RWPE2 (cell line): ENCODE measurements at regions not wholly inside any gene's neighbourhood (a gene's known extent, or its start where the extent isn't known, plus 50 kb on each side); places are given as distances from the start of the nearest gene placed in this dataset.
"Not testable (repeated sequence)": the region's sequence is repeated elsewhere in the genome, so short reads cannot be mapped to it uniquely, and the experiment has no call there.

ENCODE experiments used
- ATAC-seq: fragments of 200-7000 bp; cut with Tn5 transposase; 3 replicates; pipeline ENCODE4 v1.9.1; 2021; ENCODE audit warnings: low read depth
- DNase-seq: peaks from one replicate; pipeline ENCODE4 v3.0.0-alpha.2; 2020; ENCODE audit warnings: low spot score
- H3K27ac ChIP-seq: fragments of 450-650 bp; 2 replicates; pipeline ENCODE4 v1.5.1; 2017; ENCODE audit warnings: mild to moderate bottlenecking; ENCODE audit not compliant: poor library complexity, severe bottlenecking
- H3K27me3 ChIP-seq: fragments of 250-450 bp; sonication (Bioruptor Pico); 2 replicates; pipeline ENCODE4 v1.5.1; 2021; ENCODE audit warnings: mild to moderate bottlenecking, moderate library complexity; ENCODE audit not compliant: insufficient read depth, poor library complexity, severe bottlenecking
- H3K36me3 ChIP-seq: fragments of 250-450 bp; sonication (Bioruptor Pico); 2 replicates; pipeline ENCODE4 v1.5.1; 2020; ENCODE audit warnings: low read depth, mild to moderate bottlenecking, moderate library complexity
- H3K4me1 ChIP-seq: fragments of 250-450 bp; sonication (Bioruptor Pico); 2 replicates; pipeline ENCODE4 v1.5.1; 2021; ENCODE audit warnings: mild to moderate bottlenecking, moderate library complexity; ENCODE audit not compliant: insufficient read depth, poor library complexity, severe bottlenecking
- H3K4me3 ChIP-seq: fragments of 250-450 bp; sonication (Bioruptor Pico); 2 replicates; pipeline ENCODE4 v1.5.1; 2021; ENCODE audit warnings: mild to moderate bottlenecking, moderate library complexity; ENCODE audit not compliant: severe bottlenecking
- H3K9me3 ChIP-seq: fragments of 250-450 bp; sonication (Bioruptor Pico); 2 replicates; pipeline ENCODE4 v1.5.1; 2021; ENCODE audit warnings: mild to moderate bottlenecking, moderate library complexity; ENCODE audit not compliant: severe bottlenecking
- CTCF ChIP-seq: fragments of 450-650 bp; IDR thresholded peaks from one replicate; pipeline ENCODE4 v1.5.1; 2017; ENCODE audit warnings: mild to moderate bottlenecking, moderate library complexity; ENCODE audit not compliant: poor library complexity, severe bottlenecking

GRCh38 chr7:34575006-34575405 is 83.0 kb upstream of the NPSR1 start:
- no peaks in the 10 kb centered on the region for H3K4me1 ChIP-seq
- H3K9me3 ChIP-seq = no peaks in the 10 kb centered on the region
- H3K4me3 ChIP-seq = no peak overlapping the region
- ATAC-seq (no peak), DNase-seq (no peak)
- H3K27ac ChIP-seq = no peak overlapping the region
- TF ChIP-seq CTCF = no peak
- no peaks in the 10 kb centered on the region for H3K27me3 ChIP-seq
- H3K36me3 ChIP-seq = no peaks in the 10 kb centered on the region

GRCh38 chr7:34577934-34578333 is 80.1 kb upstream of the NPSR1 start:
- H3K4me1 ChIP-seq, H3K27ac ChIP-seq, H3K36me3 ChIP-seq, DNase-seq, H3K9me3 ChIP-seq, H3K27me3 ChIP-seq, ATAC-seq, H3K4me3 ChIP-seq: not testable (repeated sequence)

GRCh38 chr7:34581698-34582097 is 76.3 kb upstream of the NPSR1 start:
- not testable (repeated sequence) for H3K27me3 ChIP-seq, H3K27ac ChIP-seq, H3K4me3 ChIP-seq, H3K36me3 ChIP-seq, H3K4me1 ChIP-seq, H3K9me3 ChIP-seq, DNase-seq
- ATAC-seq = peak; percentile 85

GRCh38 chr7:34584526-34584925 is 73.5 kb upstream of the NPSR1 start:
- Histone ChIP-seq H3K4me1 (no peaks in the 10 kb centered on the region), H3K27me3 (no peaks in the 10 kb centered on the region), H3K4me3 (no peak overlapping the region), H3K36me3 (no peaks in the 10 kb centered on the region), H3K27ac (no peak overlapping the region), H3K9me3 (no peaks in the 10 kb centered on the region)
- no peak for ATAC-seq
- no peak for TF ChIP-seq CTCF
- no peak for DNase-seq

GRCh38 chr7:34596887-34597286 is 61.1 kb upstream of the NPSR1 start:
- no peak overlapping the region for H3K27ac ChIP-seq
- no peak overlapping the region for H3K4me3 ChIP-seq
- no peaks in the 10 kb centered on the region for H3K9me3 ChIP-seq
- peak; percentile 56 for TF ChIP-seq CTCF
- H3K36me3 ChIP-seq = no peaks in the 10 kb centered on the region
- H3K4me1 ChIP-seq = no peaks in the 10 kb centered on the region
- no peaks in the 10 kb centered on the region for H3K27me3 ChIP-seq
- DNase-seq = no peak
- peak; percentile 41; the same call in 1 of the 3 replicates for ATAC-seq

GRCh38 chr7:34603711-34604444 is 54.1 kb upstream of the NPSR1 start:
- no peak overlapping the region for H3K4me3 ChIP-seq
- ATAC-seq (no peak), DNase-seq (no peak)
- H3K27me3 ChIP-seq = no peaks in the 10 kb centered on the region
- no peaks in the 10 kb centered on the region for H3K4me1 ChIP-seq
- H3K27ac ChIP-seq = no peak overlapping the region
- H3K36me3 ChIP-seq = no peaks in the 10 kb centered on the region
- TF ChIP-seq CTCF = no peak
- H3K9me3 ChIP-seq = no peaks in the 10 kb centered on the region
